ENCODE measurements at regions not wholly inside any gene's neighbourhood (a gene's known extent, or its start where the extent isn't known, plus 50 kb on each side); places are given as distances from the start of the nearest gene placed in this dataset.

GRCh38 chr10:44180321-44181168 lies 204.4 kb downstream of the CXCL12 start:
- ATAC-seq (no peak), DNase-seq (ENCODE audit: low spot score) (no peak)

GRCh38 chr10:44178856-44179255 lies 206.0 kb downstream of the CXCL12 start:
- ATAC-seq (no peak), DNase-seq (ENCODE audit: low spot score) (no peak)

- no peak for ATAC-seq
- no peak for DNase-seq (ENCODE audit: low spot score)
Observed at GRCh38 chr10:44178281-44178680, 206.6 kb downstream of the CXCL12 start.

GRCh38 chr10:44177610-44178009 lies 207.3 kb downstream of the CXCL12 start:
- DNase-seq (ENCODE audit: low spot score) (no peak), ATAC-seq (no peak)

GRCh38 chr10:44176311-44176710 lies 208.6 kb downstream of the CXCL12 start:
- ATAC-seq: no peak
- no peak for DNase-seq (ENCODE audit: low spot score)

- DNase-seq (ENCODE audit: low spot score) (no peak), ATAC-seq (peak; percentile 35)
Observed at GRCh38 chr10:44173608-44173894, 211.3 kb downstream of the CXCL12 start.

GRCh38 chr10:44172883-44173607 lies 211.9 kb downstream of the CXCL12 start:
- DNase-seq (ENCODE audit: low spot score) (no peak), ATAC-seq (peak; percentile 66)

- no peak for DNase-seq (ENCODE audit: low spot score)
- ATAC-seq: no peak
Observed at GRCh38 chr10:44171765-44172164, 213.1 kb downstream of the CXCL12 start.

- no peak for ATAC-seq
Observed at GRCh38 chr10:44168478-44168877, 216.4 kb downstream of the CXCL12 start.

GRCh38 chr10:44167752-44168151 lies 217.1 kb downstream of the CXCL12 start:
- no peak for ATAC-seq

More at GRCh38 chr10:44168478-44168877, 216.4 kb downstream of the CXCL12 start:
- DNase-seq (ENCODE audit: low spot score): no peak

GRCh38 chr10:44166441-44166840 lies 218.5 kb downstream of the CXCL12 start:
- no peak for ATAC-seq
- no peak for DNase-seq (ENCODE audit: low spot score)

More at GRCh38 chr10:44167752-44168151, 217.1 kb downstream of the CXCL12 start:
- no peak for DNase-seq (ENCODE audit: low spot score)

GRCh38 chr10:44164251-44164956 lies 220.5 kb downstream of the CXCL12 start:
- no peak for DNase-seq (ENCODE audit: low spot score)
- ATAC-seq: no peak

- DNase-seq (ENCODE audit: low spot score) (no peak), ATAC-seq (no peak)
Observed at GRCh38 chr10:44161184-44161583, 223.7 kb downstream of the CXCL12 start.

GRCh38 chr10:44157574-44157973 lies 227.3 kb downstream of the CXCL12 start:
- ATAC-seq (no peak), DNase-seq (ENCODE audit: low spot score) (no peak)

GRCh38 chr10:44154956-44155355 lies 229.9 kb downstream of the CXCL12 start:
- ATAC-seq: no peak
- DNase-seq (ENCODE audit: low spot score): no peak

GRCh38 chr10:44153918-44154670 lies 230.8 kb downstream of the CXCL12 start:
- ATAC-seq: no peak

GRCh38 chr10:44143556-44143955 lies 241.3 kb downstream of the CXCL12 start:
- ATAC-seq (no peak), DNase-seq (ENCODE audit: low spot score) (no peak)

More at GRCh38 chr10:44153918-44154670, 230.8 kb downstream of the CXCL12 start:
- DNase-seq (ENCODE audit: low spot score): no peak

GRCh38 chr10:44132361-44133289 lies 252.3 kb downstream of the CXCL12 start:
- DNase-seq (ENCODE audit: low spot score): no peak
- no peak for ATAC-seq

- ATAC-seq: no peak
- DNase-seq (ENCODE audit: low spot score): no peak
Observed at GRCh38 chr10:44126291-44126717, 258.6 kb downstream of the CXCL12 start.

- no peak for ATAC-seq
Observed at GRCh38 chr10:44125879-44126278, 259.0 kb downstream of the CXCL12 start.

More at GRCh38 chr10:44125879-44126278, 259.0 kb downstream of the CXCL12 start:
- no peak for DNase-seq (ENCODE audit: low spot score)

Data from left lobe of liver (tissue), 2 donors.